ENCODE measurements at regions not wholly inside any gene's neighbourhood (a gene's known extent, or its start where the extent isn't known, plus 50 kb on each side); places are given as distances from the start of the nearest gene placed in this dataset.

GRCh38 chr9:88722753-88723152, 187.8 kb downstream of the NXNL2 start:
- TF ChIP-seq, protein P1, sequence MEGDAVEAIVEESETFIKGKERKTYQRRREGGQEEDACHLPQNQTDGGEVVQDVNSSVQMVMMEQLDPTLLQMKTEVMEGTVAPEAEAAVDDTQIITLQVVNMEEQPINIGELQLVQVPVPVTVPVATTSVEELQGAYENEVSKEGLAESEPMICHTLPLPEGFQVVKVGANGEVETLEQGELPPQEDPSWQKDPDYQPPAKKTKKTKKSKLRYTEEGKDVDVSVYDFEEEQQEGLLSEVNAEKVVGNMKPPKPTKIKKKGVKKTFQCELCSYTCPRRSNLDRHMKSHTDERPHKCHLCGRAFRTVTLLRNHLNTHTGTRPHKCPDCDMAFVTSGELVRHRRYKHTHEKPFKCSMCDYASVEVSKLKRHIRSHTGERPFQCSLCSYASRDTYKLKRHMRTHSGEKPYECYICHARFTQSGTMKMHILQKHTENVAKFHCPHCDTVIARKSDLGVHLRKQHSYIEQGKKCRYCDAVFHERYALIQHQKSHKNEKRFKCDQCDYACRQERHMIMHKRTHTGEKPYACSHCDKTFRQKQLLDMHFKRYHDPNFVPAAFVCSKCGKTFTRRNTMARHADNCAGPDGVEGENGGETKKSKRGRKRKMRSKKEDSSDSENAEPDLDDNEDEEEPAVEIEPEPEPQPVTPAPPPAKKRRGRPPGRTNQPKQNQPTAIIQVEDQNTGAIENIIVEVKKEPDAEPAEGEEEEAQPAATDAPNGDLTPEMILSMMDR (IDR thresholded peaks at IDR 0.05): no peak
- no peak for ATAC-seq
- H3K27me3 ChIP-seq (ENCODE audit: insufficient read depth in 3 of 3, low read length in 2 of 3): no peaks in the 10 kb centered on the region

GRCh38 chr9:88723751-88724150, 188.8 kb downstream of the NXNL2 start:
- no peak overlapping the region for H3K4me3 ChIP-seq
- no peaks in the 10 kb centered on the region for H3K9me3 ChIP-seq
- no peaks in the 10 kb centered on the region for H3K36me3 ChIP-seq (ENCODE audit: insufficient read depth in 1 of 2, low read depth in 1 of 2)
- DNase-seq: no peak
- intact Hi-C loops (cut with DNase I): no loop called here
- no peak for ATAC-seq
- TF ChIP-seq, protein P1 (IDR thresholded peaks at IDR 0.05): no peak
- H3K27me3 ChIP-seq (ENCODE audit: insufficient read depth in 3 of 3, low read length in 2 of 3): no peaks in the 10 kb centered on the region
- H3K4me1 ChIP-seq: no peaks in the 10 kb centered on the region
- no peak overlapping the region for H3K27ac ChIP-seq

More at GRCh38 chr9:88722753-88723152, 187.8 kb downstream of the NXNL2 start:
- Histone ChIP-seq H3K9me3 (no peaks in the 10 kb centered on the region), H3K27ac (no peak overlapping the region), H3K4me3 (no peak overlapping the region), H3K36me3 (ENCODE audit: insufficient read depth in 1 of 2, low read depth in 1 of 2) (no peaks in the 10 kb centered on the region), H3K4me1 (no peaks in the 10 kb centered on the region)
- 94 to 97% (median 95%) methylated on average over 2 of the region's 2 CpGs for WGBS, 3 donors
- intact Hi-C loops (cut with DNase I): no loop called here
- DNase-seq: no peak

DNA sequence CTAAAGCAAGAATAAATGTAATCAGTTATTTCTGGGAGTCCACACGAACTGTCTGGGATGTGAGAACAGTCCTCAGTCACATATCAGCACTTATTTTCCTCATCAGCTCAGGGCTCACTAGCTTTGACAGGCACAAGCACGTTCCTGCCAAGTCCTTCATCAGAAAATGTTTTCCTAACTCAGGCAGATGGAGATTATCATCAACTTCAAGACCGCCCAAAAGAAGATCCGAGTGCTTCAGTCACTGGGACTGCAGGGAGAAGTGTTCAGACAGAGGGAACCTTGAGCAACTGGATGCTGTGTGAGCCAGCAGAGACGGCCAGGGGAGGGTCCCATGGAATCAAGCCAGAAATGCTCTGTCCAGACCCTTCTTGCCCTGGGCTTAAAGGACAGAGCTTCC, 189.4 kb downstream of the NXNL2 start:
- DNase-seq (no peak), ATAC-seq (no peak)
- Histone ChIP-seq H3K4me1 (no peaks in the 10 kb centered on the region), H3K27ac (no peak overlapping the region), H3K27me3 (ENCODE audit: insufficient read depth in 3 of 3, low read length in 2 of 3) (no peaks in the 10 kb centered on the region), H3K9me3 (no peaks in the 10 kb centered on the region), H3K36me3 (ENCODE audit: insufficient read depth in 1 of 2, low read depth in 1 of 2) (no peaks in the 10 kb centered on the region), H3K4me3 (no peak overlapping the region)
- 43 to 53% (median 48%) methylated on average over 5 of the region's 5 CpGs for WGBS, 3 donors
- intact Hi-C loops (cut with DNase I): no loop called here
- TF ChIP-seq, protein P1 (IDR thresholded peaks at IDR 0.05): no peak

GRCh38 chr9:88725300-88726019, 190.5 kb downstream of the NXNL2 start:
- Histone ChIP-seq H3K27me3 (ENCODE audit: insufficient read depth in 3 of 3, low read length in 2 of 3) (no peaks in the 10 kb centered on the region), H3K4me1 (no peaks in the 10 kb centered on the region), H3K36me3 (ENCODE audit: insufficient read depth in 1 of 2, low read depth in 1 of 2) (no peaks in the 10 kb centered on the region), H3K27ac (no peak overlapping the region), H3K4me3 (no peak overlapping the region), H3K9me3 (no peaks in the 10 kb centered on the region)
- intact Hi-C loops (cut with DNase I): no loop called here
- DNase-seq: no peak
- ATAC-seq: no peak
- WGBS, 3 donors: 74 to 80% (median 77%) methylated on average over 3 of the region's 3 CpGs
- TF ChIP-seq, protein P1 (IDR thresholded peaks at IDR 0.05): no peak

DNA sequence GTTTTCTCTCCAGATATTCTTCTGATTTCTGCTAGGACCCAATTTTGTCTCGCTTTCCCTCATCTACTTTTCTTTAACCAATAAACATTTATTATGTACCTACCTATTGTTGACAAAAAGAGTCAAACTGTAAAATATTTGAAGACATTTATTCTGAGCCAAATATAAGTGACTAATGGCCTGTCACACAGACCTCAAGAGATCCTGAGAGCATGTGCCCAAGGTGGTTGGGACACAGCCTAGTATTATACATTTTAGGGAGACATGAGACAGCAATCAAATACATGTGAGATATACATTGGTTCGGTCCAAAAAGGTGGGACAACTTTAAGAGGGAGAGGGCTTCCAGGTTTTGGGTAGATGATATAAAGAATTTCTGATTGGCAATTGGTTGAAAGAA, 191.8 kb downstream of the NXNL2 start:
- H3K4me1 ChIP-seq: no peaks in the 10 kb centered on the region
- no peaks in the 10 kb centered on the region for H3K27me3 ChIP-seq (ENCODE audit: insufficient read depth in 3 of 3, low read length in 2 of 3)
- no peak overlapping the region for H3K4me3 ChIP-seq
- DNase-seq (no peak), ATAC-seq (no peak)
- H3K36me3 ChIP-seq (ENCODE audit: insufficient read depth in 1 of 2, low read depth in 1 of 2): no peaks in the 10 kb centered on the region
- 95 to 100% (median 97%) methylated on average over 2 of the region's 2 CpGs for WGBS, 3 donors
- H3K9me3 ChIP-seq: no peaks in the 10 kb centered on the region
- intact Hi-C loops (cut with DNase I): no loop called here
- TF ChIP-seq, protein P1 (IDR thresholded peaks at IDR 0.05): no peak
- H3K27ac ChIP-seq: no peak overlapping the region
